Peyer's patch (tissue), 4 donors: ENCODE measurements at regions not wholly inside any gene's neighbourhood (a gene's known extent, or its start where the extent isn't known, plus 50 kb on each side); places are given as distances from the start of the nearest gene placed in this dataset.

Experiments used
- DNase-seq, 3 donors: peaks; one replicate each; pipeline ENCODE4 v3.0.0-alpha.2; 2017 to 2019
- H3K27ac ChIP-seq, 4 donors: fragments of 200-600 bp; sonication (generic); one replicate each; pipeline ENCODE4 v1.5.1; 2016 to 2019
- H3K27me3 ChIP-seq, 2 donors: fragments of 200-600 bp; sonication (generic); one replicate each; pipeline ENCODE4 v1.5.1; 2019
- H3K36me3 ChIP-seq, 3 donors: fragments of 200-600 bp; sonication (generic); one replicate each; pipeline ENCODE4 v1.5.1; 2016 to 2019
- H3K4me1 ChIP-seq, 4 donors: fragments of 200-600 bp; sonication (generic); one replicate each; pipeline ENCODE4 v1.5.1; 2016 to 2019
- H3K4me3 ChIP-seq, 4 donors: fragments of 200-600 bp; sonication (generic); 1 replicate in 3 of 4; 2 replicates in 1 of 4; pipeline ENCODE4 v1.5.1; 2016 to 2019; ENCODE audit warnings: mild to moderate bottlenecking in 1 of 4
- H3K9me3 ChIP-seq, 4 donors: fragments of 200-600 bp; sonication (generic); one replicate each; pipeline ENCODE4 v1.5.1; 2016 to 2019; ENCODE audit warnings: mild to moderate bottlenecking in 1 of 4
- POLR2A ChIP-seq, 2 donors: fragments of 450-650 bp; IDR thresholded peaks; one replicate each; pipeline ENCODE4 v1.5.1; 2017; ENCODE audit warnings: antibody characterized with exemption in 2 of 2, mild to moderate bottlenecking in 2 of 2, moderate library complexity in 2 of 2
- TF ChIP-seq, protein P1 (sequence below), 6 experiments: fragments of 450-650 bp in 4 of 6; fragments of 200-600 bp in 2 of 6; sonication (generic) in 1 of 6; IDR thresholded peaks; one replicate each; pipeline ENCODE4 v1.5.1; 2017 to 2019; ENCODE audit warnings: antibody characterized with exemption in 6 of 6, mild to moderate bottlenecking in 3 of 6, moderate library complexity in 1 of 6

DNA sequence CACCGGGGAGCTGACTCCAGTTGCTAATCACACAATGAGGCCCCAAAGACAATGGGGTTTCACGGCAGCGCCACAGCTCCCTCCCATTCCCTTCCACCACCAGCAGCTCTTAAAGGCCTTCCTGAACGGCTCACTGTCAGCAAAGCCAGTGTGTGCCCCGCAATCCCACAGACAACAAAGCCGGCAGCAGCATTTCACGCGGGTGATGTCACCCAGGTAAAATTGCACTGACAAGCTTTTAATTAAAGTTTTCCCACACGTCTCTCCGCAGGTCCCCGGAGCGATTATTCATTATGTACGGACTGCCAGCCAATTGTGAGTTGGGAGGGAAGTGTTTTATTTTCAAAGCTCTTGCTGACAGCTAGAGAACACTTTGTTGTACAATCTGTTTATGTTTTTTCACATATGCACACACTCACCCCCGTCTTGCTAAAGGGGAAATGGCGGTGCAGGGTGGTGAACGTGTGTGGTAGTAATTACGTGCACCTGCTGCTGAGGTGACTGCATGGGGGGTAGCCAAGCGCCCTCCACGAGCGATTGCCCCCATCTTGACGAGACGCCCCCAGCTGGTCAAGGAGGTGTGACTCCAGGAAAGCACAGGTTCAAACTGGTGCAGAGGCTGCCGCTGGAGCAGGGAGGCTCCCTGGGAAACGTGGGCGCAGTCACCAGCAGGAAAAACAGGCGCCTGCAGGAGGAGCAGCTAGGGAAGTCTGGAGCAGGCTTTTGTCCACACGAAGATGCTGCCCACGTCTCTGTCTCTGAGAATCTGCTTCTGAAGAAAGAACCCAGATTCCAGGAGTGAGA, 65.0 kb downstream of the IRX2 start:
- TF ChIP-seq POLR2A (IDR thresholded peaks at IDR 0.05): no peak
- TF ChIP-seq, protein P1, sequence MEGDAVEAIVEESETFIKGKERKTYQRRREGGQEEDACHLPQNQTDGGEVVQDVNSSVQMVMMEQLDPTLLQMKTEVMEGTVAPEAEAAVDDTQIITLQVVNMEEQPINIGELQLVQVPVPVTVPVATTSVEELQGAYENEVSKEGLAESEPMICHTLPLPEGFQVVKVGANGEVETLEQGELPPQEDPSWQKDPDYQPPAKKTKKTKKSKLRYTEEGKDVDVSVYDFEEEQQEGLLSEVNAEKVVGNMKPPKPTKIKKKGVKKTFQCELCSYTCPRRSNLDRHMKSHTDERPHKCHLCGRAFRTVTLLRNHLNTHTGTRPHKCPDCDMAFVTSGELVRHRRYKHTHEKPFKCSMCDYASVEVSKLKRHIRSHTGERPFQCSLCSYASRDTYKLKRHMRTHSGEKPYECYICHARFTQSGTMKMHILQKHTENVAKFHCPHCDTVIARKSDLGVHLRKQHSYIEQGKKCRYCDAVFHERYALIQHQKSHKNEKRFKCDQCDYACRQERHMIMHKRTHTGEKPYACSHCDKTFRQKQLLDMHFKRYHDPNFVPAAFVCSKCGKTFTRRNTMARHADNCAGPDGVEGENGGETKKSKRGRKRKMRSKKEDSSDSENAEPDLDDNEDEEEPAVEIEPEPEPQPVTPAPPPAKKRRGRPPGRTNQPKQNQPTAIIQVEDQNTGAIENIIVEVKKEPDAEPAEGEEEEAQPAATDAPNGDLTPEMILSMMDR (IDR thresholded peaks at IDR 0.05): no peak
- no peaks in the 10 kb centered on the region for H3K36me3 ChIP-seq
- DNase-seq: no peak
- no peak overlapping the region for H3K27ac ChIP-seq
- H3K4me1 ChIP-seq: no peaks in the 10 kb centered on the region
- no peak overlapping the region for H3K4me3 ChIP-seq
- H3K9me3 ChIP-seq: no peaks in the 10 kb centered on the region
- H3K27me3 ChIP-seq: no peaks in the 10 kb centered on the region

GRCh38 chr5:2685651-2686272, 65.7 kb downstream of the IRX2 start:
- no peak for DNase-seq
- Histone ChIP-seq H3K4me3 (no peak overlapping the region), H3K9me3 (no peaks in the 10 kb centered on the region), H3K36me3 (no peaks in the 10 kb centered on the region), H3K27me3 (no peaks in the 10 kb centered on the region), H3K4me1 (no peaks in the 10 kb centered on the region), H3K27ac (no peak overlapping the region)
- TF ChIP-seq, protein P1 (IDR thresholded peaks at IDR 0.05): no peak
- TF ChIP-seq POLR2A (IDR thresholded peaks at IDR 0.05): no peak

DNA sequence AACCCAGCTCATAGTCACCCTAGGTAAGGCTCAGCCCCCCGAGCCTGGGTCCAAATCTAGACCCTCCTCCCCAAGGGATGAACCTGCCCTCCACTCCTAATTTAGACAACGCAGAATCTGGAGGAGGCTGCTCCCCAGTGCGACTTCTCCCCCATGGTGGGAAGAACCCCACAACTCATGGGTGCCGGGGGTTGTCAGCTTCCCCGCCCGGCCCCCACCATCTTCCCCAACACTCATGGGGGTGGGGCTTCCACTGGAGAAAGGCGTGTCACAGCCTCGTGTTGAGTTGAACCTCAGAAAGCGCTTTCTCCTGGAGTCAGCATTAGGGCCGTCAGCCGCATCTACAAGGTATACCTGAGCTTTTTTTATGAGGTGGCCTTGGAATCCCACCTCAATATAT, 66.9 kb downstream of the IRX2 start:
- no peaks in the 10 kb centered on the region for H3K4me1 ChIP-seq
- H3K36me3 ChIP-seq: no peaks in the 10 kb centered on the region
- no peak overlapping the region for H3K27ac ChIP-seq
- no peaks in the 10 kb centered on the region for H3K27me3 ChIP-seq
- no peaks in the 10 kb centered on the region for H3K9me3 ChIP-seq
- TF ChIP-seq, protein P1 (IDR thresholded peaks at IDR 0.05): no peak
- no peak for TF ChIP-seq POLR2A (IDR thresholded peaks at IDR 0.05)
- H3K4me3 ChIP-seq: no peak overlapping the region
- DNase-seq: no peak

GRCh38 chr5:2683720-2684119, 67.8 kb downstream of the IRX2 start:
- Histone ChIP-seq H3K9me3 (no peaks in the 10 kb centered on the region), H3K4me3 (no peak overlapping the region), H3K36me3 (no peaks in the 10 kb centered on the region), H3K27ac (no peak overlapping the region), H3K27me3 (no peaks in the 10 kb centered on the region), H3K4me1 (no peaks in the 10 kb centered on the region)
- DNase-seq: no peak
- TF ChIP-seq POLR2A (IDR thresholded peaks at IDR 0.05): no peak

DNA sequence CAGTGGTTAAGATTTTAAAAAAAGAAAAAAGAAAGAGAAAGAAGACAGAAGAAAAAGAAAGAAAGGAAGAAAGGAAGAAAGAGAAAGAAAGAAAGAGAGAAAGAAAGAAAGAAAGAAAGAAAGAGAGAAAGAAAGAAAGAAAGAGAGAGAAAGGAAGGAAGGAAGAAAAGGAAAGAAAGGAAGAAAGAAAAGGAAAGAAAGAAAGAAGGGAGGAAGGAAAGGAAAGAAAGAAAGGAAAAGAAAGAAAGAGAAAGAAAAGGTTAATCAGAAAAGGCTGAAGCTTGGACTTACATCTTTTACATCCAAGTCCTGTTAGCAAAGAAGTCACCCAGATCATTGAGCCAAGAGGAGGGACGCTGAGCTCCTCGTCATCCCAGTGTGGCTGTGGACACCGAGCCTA, 70.0 kb downstream of the IRX2 start:
- Histone ChIP-seq H3K36me3 (no peaks in the 10 kb centered on the region), H3K27ac (no peak overlapping the region), H3K27me3 (no peaks in the 10 kb centered on the region), H3K9me3 (no peaks in the 10 kb centered on the region), H3K4me3 (no peak overlapping the region), H3K4me1 (no peaks in the 10 kb centered on the region)
- no peak for DNase-seq
- TF ChIP-seq, protein P1 (IDR thresholded peaks at IDR 0.05): no peak
- TF ChIP-seq POLR2A (IDR thresholded peaks at IDR 0.05): no peak

GRCh38 chr5:2680979-2681378, 70.5 kb downstream of the IRX2 start:
- no peaks in the 10 kb centered on the region for H3K36me3 ChIP-seq
- no peak overlapping the region for H3K4me3 ChIP-seq
- H3K27me3 ChIP-seq: no peaks in the 10 kb centered on the region
- no peak for DNase-seq
- no peaks in the 10 kb centered on the region for H3K9me3 ChIP-seq
- no peak overlapping the region for H3K27ac ChIP-seq
- no peaks in the 10 kb centered on the region for H3K4me1 ChIP-seq
- TF ChIP-seq, protein P1 (IDR thresholded peaks at IDR 0.05): no peak
- TF ChIP-seq POLR2A (IDR thresholded peaks at IDR 0.05): no peak
